Left ventricle myocardium superior (tissue), 1 donor: ENCODE measurements at regions not wholly inside any gene's neighbourhood (a gene's known extent, or its start where the extent isn't known, plus 50 kb on each side); places are given as distances from the start of the nearest gene placed in this dataset.

Experiments used
- ATAC-seq: fragments of 200-7000 bp; cut with Tn5 transposase; one replicate; pipeline ENCODE4 v1.9.1; 2020; ENCODE audit warnings: mild to moderate bottlenecking, moderate library complexity
- DNase-seq: peaks from one replicate; pipeline ENCODE4 v3.0.0-alpha.2; 2020
- intact Hi-C: fragments of 100-400 bp; cut with micrococcal nuclease; formaldehyde crosslinking; loops from one replicate; pipeline ENCODE4 v1.11.0; 2022
- donor health status: DM: no; HTN: yes; CAD: no; lungs with severe emphysema.

DNA sequence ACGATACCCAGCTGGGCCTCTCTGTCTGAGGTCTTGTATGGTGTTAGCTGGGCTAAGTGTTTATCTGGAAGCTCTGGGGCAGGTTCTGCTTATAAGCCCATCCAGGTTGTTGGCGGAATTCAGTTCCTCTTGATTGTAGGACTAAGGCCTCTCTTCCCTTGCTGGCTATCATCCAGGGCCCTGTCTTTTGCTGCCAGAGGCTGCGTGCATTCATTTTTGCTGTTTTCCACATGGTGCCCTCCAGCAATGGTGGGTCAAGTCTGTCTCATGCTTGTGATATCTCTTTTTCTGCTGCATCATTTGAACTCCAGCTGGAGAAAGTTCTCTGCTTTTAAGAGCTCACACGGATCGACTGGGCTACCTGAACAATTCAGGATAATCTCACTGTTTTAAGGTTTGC lies 105.7 kb upstream of the ZNF618 start:
- DNase-seq (no peak), ATAC-seq (no peak)
- intact Hi-C loops: no loop called here

DNA sequence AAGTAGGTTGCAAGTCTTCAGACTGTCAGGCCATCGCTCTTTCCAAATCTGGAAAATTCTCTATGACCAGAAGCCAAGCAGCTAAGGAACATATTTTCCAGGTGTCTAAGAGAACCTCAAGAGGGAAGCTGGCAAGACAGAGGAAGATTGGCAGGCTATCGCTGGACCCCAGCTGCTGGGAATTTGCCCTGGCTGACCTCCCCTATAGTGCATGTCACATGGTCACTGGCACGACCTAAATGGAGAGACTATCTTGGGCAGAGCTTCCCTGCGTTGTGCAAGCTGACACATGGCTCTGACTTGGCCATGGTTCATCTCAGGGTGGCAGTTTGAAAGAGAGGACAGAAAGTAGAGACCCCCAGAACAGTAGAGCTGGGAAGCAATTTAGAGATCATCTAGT lies 104.9 kb upstream of the ZNF618 start:
- ATAC-seq: peak; percentile 66
- intact Hi-C loops: no loop called here
- no peak for DNase-seq

DNA sequence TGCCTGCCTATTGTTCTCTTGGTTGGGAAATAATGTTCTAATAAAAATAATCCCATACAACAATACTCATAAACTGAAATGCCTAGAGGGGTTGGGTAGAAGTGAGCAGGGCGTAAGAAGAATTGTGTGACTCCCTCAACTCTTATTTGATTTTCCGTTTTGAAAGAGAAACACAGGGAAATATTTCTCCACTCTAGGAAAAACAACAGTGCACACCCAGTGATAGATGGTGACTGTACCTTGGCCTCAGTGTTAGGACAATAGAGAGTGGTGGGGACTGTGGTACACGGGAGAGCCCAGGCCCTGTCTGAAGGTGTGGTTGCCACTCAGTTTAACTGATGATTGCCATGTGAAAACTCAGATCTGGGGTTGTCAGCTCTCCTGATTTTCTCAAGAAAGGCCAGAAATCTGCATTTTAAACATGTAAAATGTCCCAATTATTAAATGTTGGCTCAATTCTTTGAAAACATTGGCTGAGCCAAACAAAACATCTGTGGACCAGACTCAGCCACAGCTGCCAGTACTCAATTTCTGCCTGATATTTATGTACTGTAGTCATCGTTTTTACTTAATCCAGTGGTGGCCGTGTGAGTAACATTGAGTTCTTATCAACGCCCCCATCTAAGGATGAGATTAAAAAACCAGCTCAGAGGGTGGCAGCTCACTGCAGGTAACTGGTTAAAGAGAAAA lies 103.8 kb upstream of the ZNF618 start:
- intact Hi-C loops: no loop called here
- DNase-seq (no peak), ATAC-seq (peak; percentile 88)

- DNase-seq: no peak
- no peak for ATAC-seq
- intact Hi-C loops: no loop called here
Observed at GRCh38 chr9:113774963-113775362, 101.1 kb upstream of the ZNF618 start.

DNA sequence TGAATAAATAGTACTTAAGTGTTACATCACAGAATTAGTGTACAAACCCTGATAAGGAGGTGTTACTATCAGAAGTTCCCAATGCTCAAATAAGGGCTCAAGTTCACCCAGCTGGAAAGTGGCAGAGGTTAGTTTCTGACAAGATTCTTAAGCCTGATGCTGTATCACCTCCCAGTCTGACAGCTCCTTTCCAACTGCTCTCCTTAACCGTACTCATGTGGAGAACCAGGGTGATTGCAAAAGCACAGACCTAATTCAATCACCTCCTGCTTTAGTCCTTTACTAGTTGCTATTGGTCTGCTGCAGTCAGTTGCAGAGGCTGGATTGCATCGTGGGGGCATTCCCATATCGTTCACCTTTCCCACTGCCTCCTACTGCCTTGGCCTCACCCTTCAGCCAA lies 100.4 kb upstream of the ZNF618 start:
- intact Hi-C loops: no loop called here
- DNase-seq: no peak
- no peak for ATAC-seq

- no peak for DNase-seq
- no peak for ATAC-seq
- intact Hi-C loops: no loop called here
Observed at GRCh38 chr9:113776194-113776593, 99.9 kb upstream of the ZNF618 start.

- intact Hi-C loops: no loop called here
- ATAC-seq (no peak), DNase-seq (no peak)
Observed at GRCh38 chr9:113781381-113781780, 94.7 kb upstream of the ZNF618 start.

DNA sequence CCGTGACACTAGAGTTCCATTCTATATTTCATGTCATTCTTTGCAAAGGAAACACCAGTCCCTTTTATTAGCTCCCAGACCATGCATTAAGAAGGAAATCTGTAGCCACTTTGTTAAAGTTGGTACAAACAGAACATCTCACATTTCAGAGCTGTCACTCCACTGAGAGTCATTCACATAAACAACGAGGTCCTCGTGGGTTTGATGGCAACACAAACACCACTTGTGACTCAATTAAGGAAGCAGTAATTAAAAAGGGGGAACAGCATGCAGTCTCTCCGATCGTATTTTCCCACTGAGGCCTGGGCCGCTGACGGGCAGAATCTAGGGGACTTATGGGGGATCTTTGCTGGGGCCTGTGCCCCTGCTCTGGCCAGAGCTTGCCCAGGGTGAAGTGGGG lies 94.2 kb upstream of the ZNF618 start:
- no peak for ATAC-seq
- DNase-seq: no peak
- intact Hi-C loops: no loop called here

DNA sequence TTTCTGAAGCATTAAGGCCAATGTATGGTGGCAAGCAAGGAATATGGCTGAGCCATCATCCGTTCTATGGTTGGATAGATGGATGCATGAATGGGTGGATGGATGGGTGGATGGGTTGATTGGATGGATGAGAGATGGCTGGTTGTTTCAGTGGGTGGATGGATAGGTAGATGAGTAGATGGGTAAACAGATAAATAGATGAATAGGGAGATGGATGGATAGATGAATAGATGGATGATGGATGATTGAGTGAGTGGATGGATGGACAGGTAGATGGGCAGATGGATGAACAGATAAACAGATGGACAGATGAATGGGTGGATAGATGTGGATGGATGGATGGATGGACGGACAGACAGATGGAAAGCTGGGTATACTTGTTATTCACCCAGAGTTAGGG lies 92.6 kb upstream of the ZNF618 start:
- no peak for ATAC-seq
- intact Hi-C loops: no loop called here
- DNase-seq: no peak

DNA sequence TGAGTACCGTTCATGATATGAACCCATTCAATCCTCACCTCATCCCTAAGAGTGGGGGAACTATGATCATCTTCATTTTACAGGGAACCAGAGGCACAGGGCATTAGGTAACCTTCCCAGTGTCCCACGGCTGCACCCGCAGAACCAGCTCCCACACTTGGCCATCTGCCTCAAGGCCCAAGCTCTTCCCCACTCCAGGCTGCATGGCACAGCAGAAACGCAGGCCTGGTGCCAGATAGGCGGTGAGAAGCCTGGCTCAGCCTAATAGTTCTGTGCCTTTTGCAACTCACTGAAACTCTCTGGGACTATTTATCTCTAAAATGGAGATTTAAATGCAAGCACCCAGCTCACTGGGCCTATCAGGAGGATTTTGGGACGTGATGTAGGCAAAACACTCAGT lies 90.8 kb upstream of the ZNF618 start:
- intact Hi-C loops: no loop called here
- DNase-seq (peak; percentile 65), ATAC-seq (peak; percentile 79)

DNA sequence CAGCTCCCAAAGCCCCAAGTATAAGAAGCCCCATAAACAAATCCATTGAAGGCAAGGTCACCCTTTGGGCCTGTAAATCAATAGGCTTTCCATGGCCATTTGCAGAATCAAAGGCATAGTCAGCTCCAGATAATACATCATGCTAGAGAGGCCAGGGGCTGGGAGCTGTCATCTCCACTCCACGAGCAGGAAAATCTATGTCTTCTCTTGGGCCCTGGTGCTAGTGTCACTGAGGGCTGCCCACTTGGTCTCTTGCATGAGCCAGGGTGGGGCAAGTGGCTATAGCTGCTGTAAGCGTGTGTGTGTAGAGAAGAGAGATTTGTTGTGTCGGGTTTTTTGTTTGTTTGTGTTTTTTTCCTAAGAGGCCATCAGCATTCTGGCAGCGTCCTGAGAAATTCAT lies 90.0 kb upstream of the ZNF618 start:
- DNase-seq (no peak), ATAC-seq (no peak)
- intact Hi-C loops: no loop called here

DNA sequence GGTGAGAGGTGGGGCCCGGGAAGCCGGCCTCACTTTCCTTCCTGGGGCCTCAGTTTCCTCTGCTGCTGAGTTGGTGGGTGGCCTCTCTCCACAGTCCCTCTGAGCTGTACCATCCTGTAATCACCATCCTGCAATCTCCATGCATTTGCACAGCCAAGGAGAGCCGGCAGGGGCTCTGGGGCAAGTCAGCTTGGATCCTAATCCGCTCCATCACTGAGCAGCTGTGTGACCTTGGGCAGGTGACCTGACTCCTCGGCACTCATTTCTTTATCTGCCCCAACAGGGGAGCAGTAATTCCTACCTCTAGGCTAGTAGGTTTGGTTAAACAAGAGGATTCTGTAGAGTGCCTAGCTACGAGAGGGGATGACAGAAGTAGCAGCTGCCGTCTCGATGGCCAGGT lies 88.2 kb upstream of the ZNF618 start:
- ATAC-seq (no peak), DNase-seq (no peak)
- intact Hi-C loops: no loop called here

GRCh38 chr9:113788616-113789330 lies 87.3 kb upstream of the ZNF618 start:
- DNase-seq: no peak
- ATAC-seq: no peak
- intact Hi-C loops: no loop called here

DNA sequence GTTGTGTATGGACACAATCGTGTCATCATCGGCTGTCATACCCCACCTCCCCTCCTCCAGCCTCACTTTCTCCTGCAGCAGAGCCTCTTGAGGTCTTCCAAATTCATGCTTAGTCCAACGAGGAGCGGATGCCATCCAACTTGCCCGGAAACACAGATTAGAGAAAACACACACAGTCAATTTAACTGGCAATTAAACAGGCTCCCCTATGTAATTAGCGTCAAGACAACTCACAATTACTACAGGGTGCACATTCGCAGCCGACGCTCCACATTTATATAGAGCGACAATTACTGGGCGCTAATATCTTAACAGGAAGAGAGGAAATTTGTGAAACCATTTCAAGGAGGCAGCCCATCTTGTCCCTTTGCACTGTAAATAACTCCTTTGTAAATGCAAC lies 86.0 kb upstream of the ZNF618 start:
- intact Hi-C loops: no loop called here
- ATAC-seq (no peak), DNase-seq (no peak)

GRCh38 chr9:113793558-113793957 lies 82.6 kb upstream of the ZNF618 start:
- intact Hi-C loops: no loop called here
- ATAC-seq: no peak
- DNase-seq: no peak

DNA sequence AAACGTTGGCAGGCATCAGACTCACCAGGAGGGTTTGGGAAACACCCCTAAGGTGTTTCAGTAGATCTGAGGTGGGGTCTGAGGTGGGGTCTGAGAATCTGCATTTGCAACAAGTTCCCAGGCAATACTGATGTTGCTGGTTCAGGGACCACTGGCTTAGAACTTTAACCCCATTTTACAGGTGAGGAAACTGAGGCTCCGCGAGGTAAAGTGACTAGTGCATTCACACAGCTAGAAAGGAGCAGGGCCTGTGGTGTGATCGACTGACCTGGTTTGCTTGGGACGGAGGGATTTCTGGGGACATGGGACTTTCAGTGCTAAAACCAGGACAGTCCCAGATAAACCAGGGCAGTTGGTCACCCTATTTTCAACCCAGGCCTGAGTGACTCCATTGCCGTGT lies 81.4 kb upstream of the ZNF618 start:
- DNase-seq (no peak), ATAC-seq (no peak)
- intact Hi-C loops: no loop called here

GRCh38 chr9:113795811-113796392 lies 80.2 kb upstream of the ZNF618 start:
- DNase-seq (no peak), ATAC-seq (no peak)
- intact Hi-C loops: no loop called here

- intact Hi-C loops: no loop called here
- no peak for DNase-seq
- ATAC-seq: no peak
Observed at GRCh38 chr9:113796646-113797426, 79.3 kb upstream of the ZNF618 start.

GRCh38 chr9:113798062-113799030 lies 77.8 kb upstream of the ZNF618 start:
- intact Hi-C loops: no loop called here
- DNase-seq (no peak), ATAC-seq (no peak)
